Fibroblast of lung (primary cell): ENCODE measurements at regions not wholly inside any gene's neighbourhood (a gene's known extent, or its start where the extent isn't known, plus 50 kb on each side); places are given as distances from the start of the nearest gene placed in this dataset.

Experiments used
- DNase-seq, 2 donors: peaks; one replicate each; pipeline versions ENCODE4 v3.0.0 to v3.0.0-alpha.2; 2010; ENCODE audit warnings: low read depth in 2 of 2
- H2AFZ ChIP-seq: 2 replicates; pipeline ENCODE4 v1.5.1; 2012; ENCODE audit warnings: low read length, control low read depth, inconsistent platforms
- H3K27ac ChIP-seq: 2 replicates; pipeline ENCODE4 v1.5.1; 2011; ENCODE audit warnings: low read length, control low read depth; ENCODE audit not compliant: insufficient read depth
- H3K27me3 ChIP-seq: 2 replicates; pipeline ENCODE4 v1.5.1; 2011; ENCODE audit warnings: mild to moderate bottlenecking, low read length; ENCODE audit not compliant: control insufficient read depth, insufficient read depth
- H3K36me3 ChIP-seq: 2 replicates; pipeline ENCODE4 v1.5.1; 2011; ENCODE audit warnings: low read length; ENCODE audit not compliant: control insufficient read depth, insufficient read depth
- H3K4me1 ChIP-seq: 2 replicates; pipeline ENCODE4 v1.5.1; 2011; ENCODE audit warnings: low read length; ENCODE audit not compliant: control insufficient read depth, insufficient read depth; ENCODE audit errors: extremely low read depth
- H3K4me2 ChIP-seq: 2 replicates; pipeline ENCODE4 v1.5.1; 2011; ENCODE audit warnings: low read length, control low read depth; ENCODE audit not compliant: insufficient read depth; ENCODE audit errors: extremely low read depth
- H3K4me3 ChIP-seq, 4 experiments: fragments of 200-600 bp in 1 of 4; sonication (generic) in 1 of 4; replicated peaks in 1 of 4; 2 replicates each; pipeline ENCODE4 v1.5.1; 2011 to 2016; ENCODE audit warnings: low read length in 4 of 4, low read depth in 3 of 4, mild to moderate bottlenecking in 3 of 4, control low read depth in 2 of 4, inconsistent platforms in 1 of 4, mixed read lengths in 1 of 4; ENCODE audit not compliant: insufficient read depth in 1 of 4; ENCODE audit errors: control extremely low read depth in 1 of 4
- H3K79me2 ChIP-seq: 2 replicates; pipeline ENCODE4 v1.5.1; 2012; ENCODE audit warnings: mild to moderate bottlenecking, low read length, inconsistent platforms; ENCODE audit not compliant: control insufficient read depth, insufficient read depth
- H3K9ac ChIP-seq: 2 replicates; pipeline ENCODE4 v1.5.1; 2011; ENCODE audit warnings: mild to moderate bottlenecking, low read length, control low read depth; ENCODE audit not compliant: insufficient read depth
- H3K9me3 ChIP-seq: 2 replicates; pipeline ENCODE4 v1.5.1; 2012; ENCODE audit warnings: low read depth, low read length; ENCODE audit not compliant: control insufficient read depth, insufficient read depth
- H4K20me1 ChIP-seq: 2 replicates; pipeline ENCODE4 v1.5.1; 2011; ENCODE audit warnings: low read length; ENCODE audit not compliant: control insufficient read depth, insufficient read depth; ENCODE audit errors: extremely low read depth
- CTCF ChIP-seq, 2 donors: IDR thresholded peaks in 1 of 2; conservative IDR thresholded peaks in 1 of 2; 1 replicate in 1 of 2; 2 replicates in 1 of 2; pipeline ENCODE4 v1.5.1; 2011 to 2012; ENCODE audit warnings: low read length in 2 of 2, control low read depth in 1 of 2, inconsistent platforms in 1 of 2, low read depth in 1 of 2, mild to moderate bottlenecking in 1 of 2
- EZH2 ChIP-seq: IDR thresholded peaks from 2 replicates; pipeline ENCODE4 v1.5.1; 2012; ENCODE audit warnings: low read length, control low read depth, mild to moderate bottlenecking; ENCODE audit errors: missing control alignments

- TF ChIP-seq EZH2 (no peak), CTCF (conservative IDR thresholded peaks at IDR 0.05 in 1 of 2, IDR thresholded peaks at IDR 0.05 in 1 of 2; ENCODE audit: low read depth in 1 of 2, low read length in 2 of 2) (no peak)
- DNase-seq, result no peak
- Histone ChIP-seq H4K20me1 (no peaks in the 10 kb centered on the region), H3K27me3 (no peaks in the 10 kb centered on the region), H3K4me1 (no peaks in the 10 kb centered on the region), H3K4me3 (no peak overlapping the region), H3K36me3 (no peaks in the 10 kb centered on the region), H3K4me2 (no peak overlapping the region), H3K27ac (no peak overlapping the region), H3K9ac (no peak overlapping the region), H3K9me3 (no peaks in the 10 kb centered on the region), H3K79me2 (no peaks in the 10 kb centered on the region), H2AFZ (no peak overlapping the region)
Measured at GRCh38 chr1:29907596-29907995, 671.3 kb downstream of the PTPRU start.

GRCh38 chr1:29906927-29907326, 670.6 kb downstream of the PTPRU start:
- H3K27me3 ChIP-seq, result no peaks in the 10 kb centered on the region
- H3K4me2 ChIP-seq, result no peak overlapping the region
- no peaks in the 10 kb centered on the region for H3K79me2 ChIP-seq
- H3K9ac ChIP-seq, result no peak overlapping the region
- TF ChIP-seq CTCF (conservative IDR thresholded peaks at IDR 0.05 in 1 of 2, IDR thresholded peaks at IDR 0.05 in 1 of 2; ENCODE audit: low read depth in 1 of 2, low read length in 2 of 2) (no peak), EZH2 (no peak)
- H3K4me3 ChIP-seq, result no peak overlapping the region
- no peaks in the 10 kb centered on the region for H3K9me3 ChIP-seq
- H3K27ac ChIP-seq, result no peak overlapping the region
- H4K20me1 ChIP-seq, result no peaks in the 10 kb centered on the region
- DNase-seq, result no peak
- no peaks in the 10 kb centered on the region for H3K4me1 ChIP-seq
- H3K36me3 ChIP-seq, result no peaks in the 10 kb centered on the region
- no peak overlapping the region for H2AFZ ChIP-seq

GRCh38 chr1:29903548-29904166, 667.3 kb downstream of the PTPRU start:
- Histone ChIP-seq H3K27me3 (no peaks in the 10 kb centered on the region), H3K4me2 (no peak overlapping the region), H2AFZ (no peak overlapping the region), H3K4me3 (no peak overlapping the region), H3K4me1 (no peaks in the 10 kb centered on the region), H4K20me1 (no peaks in the 10 kb centered on the region), H3K79me2 (no peaks in the 10 kb centered on the region), H3K9ac (no peak overlapping the region), H3K9me3 (no peaks in the 10 kb centered on the region), H3K27ac (no peak overlapping the region), H3K36me3 (no peaks in the 10 kb centered on the region)
- TF ChIP-seq CTCF (conservative IDR thresholded peaks at IDR 0.05 in 1 of 2, IDR thresholded peaks at IDR 0.05 in 1 of 2; ENCODE audit: low read depth in 1 of 2, low read length in 2 of 2), result no peak
- TF ChIP-seq EZH2, result no peak
- no peak for DNase-seq
